ENCODE measurements at regions not wholly inside any gene's neighbourhood (a gene's known extent, or its start where the extent isn't known, plus 50 kb on each side); places are given as distances from the start of the nearest gene placed in this dataset.
"Not testable (repeated sequence)": the region's sequence is repeated elsewhere in the genome, so short reads cannot be mapped to it uniquely, and the experiment has no call there.

- WGBS, 2 donors = 93% methylated on average over 7 of the region's 7 CpGs
- Histone ChIP-seq H3K27me3 (peaks cover 0 to 19% (median 4%) of the 10 kb centered on the region in 7 donors), H3K27ac (no peak overlapping the region), H3K4me3 (no peak overlapping the region), H3K9me3 (peaks cover 0 to 7% (median 0%) of the 10 kb centered on the region in 11 donors), H3K36me3 (no peaks in the 10 kb centered on the region), H3K4me1 (peaks cover 0 to 4% (median 0%) of the 10 kb centered on the region in 9 donors)
- intact Hi-C loops (cut with DNase I) = loop anchor here in 1 of 10 donors (10.0 kb wide), 1 partner anchor 48 kb away; no protein-coding TSS in a partner anchor
- ATAC-seq (no peak), DNase-seq (no peak)
- no peak for TF ChIP-seq CTCF (IDR thresholded peaks at IDR 0.05)
Measured at GRCh38 chr20:36082315-36082915, 72.1 kb upstream of the EPB41L1 start.

- not testable (repeated sequence) for H3K4me1 ChIP-seq
Measured at GRCh38 chr20:36083200-36083599, 71.3 kb upstream of the EPB41L1 start.

GRCh38 chr20:36084356-36084755 is 70.2 kb upstream of the EPB41L1 start:
- no peak for TF ChIP-seq CTCF (IDR thresholded peaks at IDR 0.05)
- WGBS, 2 donors = 89 to 90% methylated on average over 3 of the region's 3 CpGs
- H3K4me1 ChIP-seq = peaks cover 0 to 4% (median 0%) of the 10 kb centered on the region in 9 donors
- ATAC-seq = no peak
- H3K27ac ChIP-seq = no peak overlapping the region
- peaks cover 0 to 7% (median 0%) of the 10 kb centered on the region in 11 donors for H3K9me3 ChIP-seq
- H3K36me3 ChIP-seq = no peaks in the 10 kb centered on the region
- no peak overlapping the region for H3K4me3 ChIP-seq
- H3K27me3 ChIP-seq = peaks cover 0 to 9% (median 0%) of the 10 kb centered on the region in 7 donors
- no peak for DNase-seq
- intact Hi-C loops (cut with DNase I) = loop anchor here in 1 of 10 donors (10.0 kb wide), 1 partner anchor 50 kb away; no protein-coding TSS in a partner anchor

More at GRCh38 chr20:36083200-36083599, 71.3 kb upstream of the EPB41L1 start:
- H3K36me3 ChIP-seq, H3K9me3 ChIP-seq, DNase-seq, H3K27ac ChIP-seq, H3K4me3 ChIP-seq, ATAC-seq: not testable (repeated sequence)
- WGBS, 2 donors = 59 to 69% methylated on average over 4 of the region's 4 CpGs
- H3K27me3 ChIP-seq = peaks cover 0 to 11% (median 0%) of the 10 kb centered on the region in 7 donors
- intact Hi-C loops (cut with DNase I) = loop anchor here in 1 of 10 donors (10.0 kb wide), 1 partner anchor 48 kb away; no protein-coding TSS in a partner anchor

- TF ChIP-seq CTCF (IDR thresholded peaks at IDR 0.05) = no peak
- 77 to 86% methylated on average over 4 of the region's 4 CpGs for WGBS, 2 donors
- Histone ChIP-seq H3K4me1 (peaks cover 0 to 4% (median 0%) of the 10 kb centered on the region in 9 donors), H3K27me3 (peaks cover 0 to 15% (median 0%) of the 10 kb centered on the region in 7 donors), H3K36me3 (no peaks in the 10 kb centered on the region), H3K9me3 (peaks cover 0 to 7% (median 0%) of the 10 kb centered on the region in 11 donors), H3K27ac (no peak overlapping the region), H3K4me3 (no peak overlapping the region)
- intact Hi-C loops (cut with DNase I) = loop anchor here in 1 of 10 donors (10.0 kb wide), 1 partner anchor 50 kb away; no protein-coding TSS in a partner anchor
- ATAC-seq = no peak
- no peak for DNase-seq
Measured at GRCh38 chr20:36084897-36085613, 69.5 kb upstream of the EPB41L1 start.
